Iris pigment epithelial cell (primary cell): ENCODE measurements at regions not wholly inside any gene's neighbourhood (a gene's known extent, or its start where the extent isn't known, plus 50 kb on each side); places are given as distances from the start of the nearest gene placed in this dataset.

Experiments
- DNase-seq: peaks from one replicate; pipeline ENCODE4 v3.0.0-alpha.2; 2011; ENCODE audit warnings: low read depth

- no peak for DNase-seq
Measured at GRCh38 chr2:145691659-145692058, 1171.7 kb upstream of the ZEB2 start.

- peak; percentile 72 for DNase-seq
Measured at GRCh38 chr2:145690183-145690778, 1170.4 kb upstream of the ZEB2 start.

GRCh38 chr2:145689277-145689676 lies 1169.4 kb upstream of the ZEB2 start:
- no peak for DNase-seq

GRCh38 chr2:145688156-145688555 lies 1168.2 kb upstream of the ZEB2 start:
- no peak for DNase-seq

- DNase-seq = peak; percentile 16
Measured at GRCh38 chr2:145687442-145688134, 1167.7 kb upstream of the ZEB2 start.

- DNase-seq = peak; percentile 64
Measured at GRCh38 chr2:145685383-145686050, 1165.6 kb upstream of the ZEB2 start.

GRCh38 chr2:145682546-145683157 lies 1162.7 kb upstream of the ZEB2 start:
- peak; percentile 14 for DNase-seq

GRCh38 chr2:145680276-145680675 lies 1160.4 kb upstream of the ZEB2 start:
- no peak for DNase-seq

- no peak for DNase-seq
Measured at GRCh38 chr2:145677371-145677770, 1157.5 kb upstream of the ZEB2 start.

- DNase-seq = no peak
Measured at GRCh38 chr2:145674705-145675104, 1154.8 kb upstream of the ZEB2 start.

GRCh38 chr2:145669301-145669700 lies 1149.4 kb upstream of the ZEB2 start:
- no peak for DNase-seq

GRCh38 chr2:145666552-145666951 lies 1146.6 kb upstream of the ZEB2 start:
- DNase-seq = no peak

GRCh38 chr2:145657265-145657664 lies 1137.3 kb upstream of the ZEB2 start:
- no peak for DNase-seq

- no peak for DNase-seq
Measured at GRCh38 chr2:145655165-145655765, 1135.3 kb upstream of the ZEB2 start.

GRCh38 chr2:145654746-145655145 lies 1134.8 kb upstream of the ZEB2 start:
- no peak for DNase-seq

GRCh38 chr2:145654156-145654555 lies 1134.2 kb upstream of the ZEB2 start:
- DNase-seq = no peak

- peak; percentile 12 for DNase-seq
Measured at GRCh38 chr2:145653553-145653952, 1133.6 kb upstream of the ZEB2 start.

- peak; percentile 97 for DNase-seq
Measured at GRCh38 chr2:145652571-145653545, 1132.9 kb upstream of the ZEB2 start.

GRCh38 chr2:145652036-145652435 lies 1132.1 kb upstream of the ZEB2 start:
- peak; percentile 56 for DNase-seq

- DNase-seq = no peak
Measured at GRCh38 chr2:145650226-145650625, 1130.3 kb upstream of the ZEB2 start.

GRCh38 chr2:145649061-145649460 lies 1129.1 kb upstream of the ZEB2 start:
- DNase-seq = peak; percentile 79
